ENCODE measurements at regions not wholly inside any gene's neighbourhood (a gene's known extent, or its start where the extent isn't known, plus 50 kb on each side); places are given as distances from the start of the nearest gene placed in this dataset.

- TF ChIP-seq POLR2A (IDR thresholded peaks at IDR 0.05; ENCODE audit: low read length) (no peak), GATA1 (IDR thresholded peaks at IDR 0.05; ENCODE audit: low read depth, low read length) (no peak)
Observed at GRCh38 chr11:112471731-112472130, 211.1 kb upstream of the PLET1 start.

Measured in erythroblast (primary cell).